ENCODE measurements at regions not wholly inside any gene's neighbourhood (a gene's known extent, or its start where the extent isn't known, plus 50 kb on each side); places are given as distances from the start of the nearest gene placed in this dataset.
"Not testable (repeated sequence)": the region's sequence is repeated elsewhere in the genome, so short reads cannot be mapped to it uniquely, and the experiment has no call there.

DNA sequence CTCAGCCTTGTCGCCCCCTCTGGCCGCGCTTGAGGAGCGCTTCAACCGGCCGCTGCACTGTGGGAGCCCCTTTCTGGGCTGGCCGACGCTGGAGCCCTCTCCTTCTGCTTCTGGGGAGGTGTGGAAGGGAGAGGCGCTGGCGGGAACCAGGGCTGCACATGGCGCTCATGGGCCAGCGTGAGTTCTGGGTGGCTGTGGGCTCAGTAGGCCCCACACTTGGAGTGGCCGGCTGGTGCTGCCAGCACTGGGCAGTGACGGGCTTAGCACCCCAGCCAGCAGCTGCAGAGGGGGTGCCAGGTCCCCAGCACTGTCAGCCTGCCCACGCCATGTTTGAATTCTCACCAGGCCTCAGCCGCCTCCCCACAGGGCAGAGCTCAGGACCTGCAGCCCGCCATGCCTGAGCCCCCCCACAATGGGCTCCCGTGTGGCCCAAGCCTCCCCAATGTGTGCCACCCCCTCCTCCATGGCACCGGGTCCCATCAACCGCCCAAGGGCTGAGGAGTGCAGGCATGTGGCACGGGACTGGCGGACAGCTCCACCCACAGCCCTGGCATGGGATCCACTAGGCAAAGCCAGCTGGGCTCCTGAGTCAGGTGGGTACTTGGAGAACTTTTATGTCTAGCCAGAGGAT, 615.2 kb downstream of the TRIML1 start:
- DNase-seq = no peak

DNA sequence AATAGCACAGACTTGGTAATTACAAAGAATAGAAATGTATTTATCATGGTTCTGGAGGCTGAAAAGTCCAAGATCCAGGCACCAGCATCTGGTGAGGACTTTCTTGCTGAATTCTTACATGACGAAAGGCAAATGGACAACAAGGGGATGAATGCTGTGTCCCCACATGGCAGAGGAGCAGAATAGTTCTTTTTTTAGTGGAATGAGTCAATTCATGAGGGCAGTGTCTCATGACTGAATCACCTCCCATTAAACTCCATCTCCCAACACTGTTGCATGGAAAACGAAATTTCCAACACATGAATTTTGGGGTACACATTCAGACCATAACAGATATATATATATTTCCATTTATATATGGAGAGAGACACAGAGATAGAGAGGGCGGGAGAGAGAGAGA, 628.3 kb downstream of the TRIML1 start:
- no peak for DNase-seq

DNA sequence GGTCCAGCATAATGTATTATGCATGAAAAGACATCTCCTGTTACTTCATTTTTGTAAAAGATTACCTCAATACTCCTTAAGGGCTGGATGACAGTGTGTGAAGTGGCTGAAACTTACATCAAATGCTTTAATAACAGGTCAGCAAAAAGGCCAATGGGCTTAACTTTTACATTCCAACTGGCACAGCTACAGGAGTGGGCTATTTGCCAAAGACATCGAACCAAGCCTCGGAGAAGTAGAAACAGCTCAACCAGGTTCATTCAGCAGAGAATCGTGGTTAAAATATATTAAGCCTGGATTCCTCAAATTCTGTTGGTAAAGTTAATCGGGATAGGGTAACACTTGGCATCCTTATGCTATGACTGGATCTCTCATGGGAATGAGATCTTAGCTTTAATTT, 639.7 kb downstream of the TRIML1 start:
- DNase-seq = no peak

DNA sequence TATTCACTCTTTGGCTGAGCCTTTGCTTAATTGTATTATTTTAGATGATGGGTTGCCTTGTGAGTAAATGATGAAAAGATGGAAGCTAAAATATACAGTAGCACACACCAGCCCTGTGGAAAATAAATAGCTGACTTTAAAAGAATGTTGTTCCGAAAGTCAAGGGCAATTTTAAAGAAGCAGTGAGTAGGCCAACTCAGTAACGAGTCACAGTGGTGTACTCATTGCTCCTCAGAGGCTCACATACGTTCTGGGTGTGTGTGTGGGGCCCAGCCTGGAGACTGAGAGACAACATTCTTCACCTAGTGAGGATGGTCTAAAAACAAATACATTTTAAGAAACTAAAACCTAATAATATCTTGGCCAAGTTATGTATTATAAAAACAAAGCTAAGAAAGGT, 640.3 kb downstream of the TRIML1 start:
- DNase-seq = no peak

DNA sequence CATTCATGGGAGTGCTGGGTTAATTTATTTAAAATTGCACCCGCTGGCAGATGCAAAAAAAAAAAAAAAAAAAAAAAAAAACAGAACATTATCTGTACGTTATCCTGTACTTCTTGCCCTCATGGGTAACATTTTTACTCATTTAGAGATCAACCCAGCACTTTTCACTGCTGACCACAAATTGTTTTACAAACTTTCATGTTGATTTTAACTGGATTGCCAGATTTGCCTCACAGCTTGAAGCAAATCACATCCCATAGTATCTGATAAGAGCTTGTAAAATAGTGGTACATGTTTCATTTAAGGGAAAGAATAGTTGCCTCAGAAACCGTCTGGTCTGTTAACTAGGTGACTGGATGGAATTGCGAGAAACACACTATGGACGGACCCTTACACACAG, 640.8 kb downstream of the TRIML1 start:
- no peak for DNase-seq

DNA sequence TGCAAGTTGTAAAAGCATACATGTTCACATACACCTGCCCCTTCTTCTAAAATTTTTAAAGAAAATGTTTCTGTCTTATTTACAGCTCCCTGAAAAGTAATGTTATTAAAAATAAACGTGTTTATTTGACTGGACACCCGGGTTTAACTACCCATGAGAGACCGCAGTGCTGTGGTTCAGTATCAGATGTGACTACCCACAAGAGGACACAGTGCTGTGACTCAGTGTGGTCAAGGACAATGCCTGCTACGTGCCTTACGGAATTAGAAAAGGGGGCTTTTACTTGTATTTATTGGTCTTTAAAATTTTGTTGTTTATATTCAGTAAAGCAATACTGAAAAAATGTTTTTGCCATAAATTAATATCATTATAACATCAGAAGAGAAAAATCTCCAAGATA, 641.4 kb downstream of the TRIML1 start:
- DNase-seq = no peak

DNA sequence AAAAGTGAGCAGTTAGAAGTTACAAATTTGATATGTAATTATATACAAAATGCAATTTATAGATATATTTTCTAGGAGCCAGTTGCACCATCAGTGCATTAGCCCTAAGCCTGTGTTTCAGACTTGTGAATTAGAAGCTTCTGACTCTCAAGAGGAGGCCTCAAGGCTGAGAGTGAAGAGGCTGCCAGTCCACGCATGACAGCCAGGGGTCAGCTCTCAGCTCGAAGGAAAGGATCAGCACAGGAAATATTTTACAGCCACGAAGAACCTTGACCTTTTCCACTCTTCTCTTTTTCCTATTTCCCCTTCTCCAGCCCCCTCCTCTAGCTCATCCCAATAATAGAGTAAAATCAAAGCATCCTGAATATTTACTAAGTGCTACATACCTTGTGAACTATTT, 642.4 kb downstream of the TRIML1 start:
- DNase-seq = peak in 1 of 2 experiments; percentile 19

DNA sequence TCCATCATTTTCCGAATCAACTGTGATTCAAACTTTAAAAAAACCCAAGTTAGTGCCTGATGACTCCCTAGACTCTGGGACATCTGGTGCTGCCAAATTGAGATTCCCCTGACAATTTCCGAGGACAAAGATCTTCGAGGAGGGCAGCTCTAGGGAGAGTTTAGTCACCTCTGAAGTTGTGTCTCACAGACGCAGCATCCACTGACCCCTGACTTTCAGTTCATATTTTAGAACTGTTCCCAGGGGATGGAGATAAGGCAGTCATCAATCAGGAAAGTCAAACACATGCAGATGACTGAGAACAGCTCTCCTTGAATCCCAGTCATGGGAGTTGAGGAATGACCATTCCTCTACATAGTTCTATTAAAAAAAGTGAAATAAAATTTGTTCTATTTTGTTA, 643.9 kb downstream of the TRIML1 start:
- no peak for DNase-seq

DNA sequence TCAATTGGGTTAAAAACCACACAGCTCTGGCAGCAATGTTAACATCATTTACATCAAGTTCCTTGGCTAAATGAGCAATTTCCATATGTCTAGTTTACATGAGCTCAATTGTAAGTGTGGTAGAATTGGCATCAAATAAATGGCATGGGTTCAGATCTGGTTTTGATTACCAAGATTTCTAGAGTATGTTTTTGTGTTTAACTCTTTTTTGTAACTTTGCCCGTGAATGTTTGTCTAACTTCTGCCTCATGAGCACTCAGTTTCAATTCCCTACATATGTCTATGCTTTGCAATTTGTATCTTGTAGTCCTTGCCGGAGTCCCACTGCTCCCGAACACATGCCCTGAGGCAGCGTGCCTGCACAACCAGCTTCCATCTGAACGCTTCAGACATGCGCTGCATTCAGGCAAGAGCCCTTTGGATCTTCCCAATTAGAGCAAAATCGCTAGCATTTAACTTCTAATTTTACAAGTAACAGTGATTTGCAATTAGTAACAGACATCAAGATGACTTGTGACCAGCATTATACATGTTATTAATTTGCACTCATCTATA, 644.4 kb downstream of the TRIML1 start:
- no peak for DNase-seq

DNA sequence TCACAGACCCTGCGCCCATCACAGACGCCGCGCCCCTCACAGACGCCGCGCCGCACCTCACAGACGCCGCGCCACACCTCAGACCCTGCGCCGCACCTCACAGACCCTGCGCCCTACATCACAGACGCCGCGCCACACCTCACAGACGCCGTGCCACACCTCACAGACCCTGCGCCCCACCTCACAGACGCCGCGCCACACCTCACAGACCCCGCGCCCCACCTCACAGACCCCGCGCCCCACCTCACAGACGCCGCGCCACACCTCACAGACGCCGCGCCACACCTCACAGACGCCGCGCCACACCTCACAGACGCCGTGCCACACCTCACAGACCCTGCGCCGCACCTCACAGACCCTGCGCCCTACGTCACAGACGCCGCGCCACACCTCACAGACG, 657.4 kb downstream of the TRIML1 start:
- DNase-seq = not testable (repeated sequence)

DNA sequence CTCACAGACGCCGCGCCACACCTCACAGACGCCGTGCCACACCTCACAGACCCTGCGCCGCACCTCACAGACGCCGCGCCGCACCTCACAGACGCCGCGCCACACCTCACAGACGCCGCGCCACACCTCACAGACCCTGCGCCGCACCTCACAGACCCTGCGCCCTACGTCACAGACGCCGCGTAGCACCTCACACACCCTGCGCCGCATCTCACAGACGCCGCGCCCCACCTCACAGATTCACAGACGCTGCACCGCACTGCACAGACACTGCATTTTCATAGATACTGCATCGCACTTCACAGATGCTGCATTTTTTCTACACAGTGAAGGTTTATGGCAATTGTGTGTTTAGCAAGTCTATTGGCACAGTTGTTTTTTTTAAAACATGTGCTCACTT, 657.8 kb downstream of the TRIML1 start:
- not testable (repeated sequence) for DNase-seq

DNA sequence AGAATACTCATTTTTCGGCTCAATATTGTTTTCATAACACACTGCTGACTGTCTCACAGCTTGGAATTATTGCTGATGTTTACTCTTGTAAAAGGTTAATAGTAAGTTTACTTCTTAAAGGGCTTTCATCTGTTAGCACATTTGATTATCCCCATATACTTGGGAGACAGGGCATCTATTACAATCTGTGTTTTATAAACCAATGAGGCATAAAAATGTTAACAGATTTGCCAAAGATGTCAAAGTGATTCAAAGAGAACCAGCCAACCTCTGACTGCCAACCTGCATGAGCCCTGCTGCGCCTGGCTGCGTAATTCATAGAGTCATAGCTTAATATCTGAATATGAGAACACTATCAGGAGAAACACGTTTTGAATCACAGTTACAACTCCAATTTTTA, 665.6 kb downstream of the TRIML1 start:
- no peak for DNase-seq

DNA sequence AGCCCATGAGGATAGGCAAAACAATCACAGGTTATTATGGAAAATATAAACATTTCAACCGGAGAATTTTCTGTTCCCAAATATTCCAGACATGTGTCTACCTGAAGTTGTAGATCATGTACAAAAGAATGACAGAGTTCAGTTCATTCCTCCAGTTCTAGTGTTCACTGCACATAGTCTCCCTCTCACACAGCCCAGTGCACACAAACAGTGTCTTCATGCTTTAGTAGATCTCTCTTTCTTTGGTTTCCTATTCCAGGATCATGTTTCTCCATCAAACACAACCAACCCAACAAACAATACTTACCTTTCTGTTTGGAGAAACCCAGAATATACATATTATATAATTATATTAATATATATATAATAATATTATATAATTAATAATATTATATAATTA, 671.9 kb downstream of the TRIML1 start:
- DNase-seq = no peak

DNA sequence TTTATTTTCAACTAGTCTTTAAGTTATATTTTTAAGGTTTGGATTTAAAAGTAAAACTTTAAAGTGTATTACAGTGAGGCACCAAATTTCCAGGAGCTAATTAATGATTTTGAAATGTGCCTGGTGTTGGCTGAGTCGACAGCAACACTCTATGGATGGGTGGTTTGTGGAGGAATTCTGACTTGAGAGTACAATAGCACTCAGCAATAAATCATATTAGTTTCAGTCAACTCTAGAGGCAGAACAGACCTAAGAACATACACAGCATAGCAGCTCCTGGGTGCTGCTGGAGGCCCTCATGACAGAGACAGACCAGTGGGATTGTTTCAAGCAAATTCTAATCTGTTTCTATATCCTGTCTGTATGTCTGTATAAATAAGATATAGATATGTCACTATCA, 673.4 kb downstream of the TRIML1 start:
- no peak for DNase-seq

DNA sequence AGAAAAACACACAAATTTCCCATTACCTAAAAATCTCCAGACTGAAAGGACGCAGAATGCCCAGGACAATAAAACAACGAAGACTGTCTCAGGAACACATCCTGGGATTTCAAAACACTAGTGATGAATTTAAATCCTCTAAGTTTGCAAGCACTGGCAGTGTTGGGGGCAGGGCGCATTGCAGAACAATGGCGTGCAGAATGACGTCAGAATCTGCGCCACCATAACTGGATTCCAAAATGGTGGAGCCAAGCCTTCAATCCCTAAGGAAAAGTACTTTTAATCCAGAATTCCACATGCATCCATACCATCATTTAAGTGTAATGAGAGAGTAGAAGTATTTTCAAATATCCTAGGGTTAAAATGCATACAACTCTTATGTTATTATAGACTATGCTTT, 679.1 kb downstream of the TRIML1 start:
- no peak for DNase-seq

DNA sequence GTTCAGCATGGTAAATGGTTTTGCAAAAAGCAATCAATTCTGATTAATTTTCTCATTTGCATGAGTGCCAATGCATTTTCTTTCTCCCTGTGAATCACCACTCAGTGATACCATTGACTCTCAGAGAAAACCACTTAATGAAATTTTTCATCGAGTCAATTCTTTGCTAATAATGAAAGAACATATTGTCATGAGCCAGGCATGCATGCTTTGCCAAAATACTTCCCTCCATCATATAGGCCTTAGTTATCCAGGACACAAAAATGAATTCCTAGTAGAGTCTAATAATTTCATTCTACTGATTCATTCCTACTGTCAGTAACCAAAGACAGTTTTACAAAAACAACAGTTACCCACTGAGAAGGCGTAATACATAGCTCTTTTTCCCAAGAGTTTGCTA, 680.0 kb downstream of the TRIML1 start:
- DNase-seq = no peak

DNA sequence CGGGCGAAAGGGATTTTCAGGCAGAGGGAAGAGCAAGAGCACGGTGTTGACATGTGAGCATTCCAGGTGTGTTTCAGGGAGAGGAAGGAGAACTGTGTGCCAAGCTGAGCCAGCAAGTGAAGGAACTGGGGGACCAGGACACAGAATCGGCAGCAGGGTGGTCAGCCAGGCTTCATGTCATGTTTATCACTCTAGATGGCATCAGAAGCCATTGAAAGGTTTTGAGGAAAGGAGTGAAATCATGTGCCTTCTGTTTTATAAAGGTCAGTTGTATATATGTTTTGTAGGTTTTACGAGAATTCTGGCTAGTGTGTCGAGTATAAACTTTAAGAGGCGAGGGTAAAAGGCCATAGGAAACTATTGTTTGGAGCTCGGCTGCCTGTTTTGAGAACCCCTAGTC, 682.3 kb downstream of the TRIML1 start:
- no peak for DNase-seq

DNA sequence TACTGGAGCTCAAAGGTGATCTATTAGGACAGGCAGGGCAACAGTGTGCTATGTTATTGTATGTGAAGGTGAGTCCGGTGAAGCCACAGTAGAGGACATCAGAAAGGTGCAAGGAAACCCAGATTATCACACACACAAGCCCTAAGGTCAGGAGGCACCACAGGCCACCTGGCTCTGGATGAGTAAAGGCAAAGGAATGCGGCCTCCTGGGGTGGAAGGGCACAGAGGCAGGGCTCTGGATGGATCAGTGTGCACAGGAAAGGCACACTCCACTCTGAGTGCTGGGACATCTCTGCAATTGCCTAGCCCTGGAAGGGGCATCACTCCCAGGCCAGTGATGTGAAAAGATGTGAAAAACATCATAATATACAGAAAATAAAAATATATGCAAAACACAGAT, 683.5 kb downstream of the TRIML1 start:
- no peak for DNase-seq

DNA sequence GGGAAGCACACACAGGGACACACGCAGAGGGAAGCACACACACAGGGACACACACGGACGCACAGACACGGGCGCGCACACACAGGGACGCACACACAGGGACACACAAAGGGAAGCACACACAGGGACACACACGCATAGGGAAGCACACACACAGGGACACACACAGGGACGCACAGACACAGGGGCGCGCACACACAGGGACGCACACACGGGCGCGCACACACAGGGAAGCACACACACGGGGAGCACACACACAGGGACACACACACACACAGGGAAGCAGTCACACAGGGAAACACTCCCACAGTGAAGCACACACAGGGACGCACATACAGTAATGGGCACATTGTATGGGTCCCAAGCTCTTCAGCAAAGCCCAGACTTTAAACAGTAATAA, 685.3 kb downstream of the TRIML1 start:
- no peak for DNase-seq

DNA sequence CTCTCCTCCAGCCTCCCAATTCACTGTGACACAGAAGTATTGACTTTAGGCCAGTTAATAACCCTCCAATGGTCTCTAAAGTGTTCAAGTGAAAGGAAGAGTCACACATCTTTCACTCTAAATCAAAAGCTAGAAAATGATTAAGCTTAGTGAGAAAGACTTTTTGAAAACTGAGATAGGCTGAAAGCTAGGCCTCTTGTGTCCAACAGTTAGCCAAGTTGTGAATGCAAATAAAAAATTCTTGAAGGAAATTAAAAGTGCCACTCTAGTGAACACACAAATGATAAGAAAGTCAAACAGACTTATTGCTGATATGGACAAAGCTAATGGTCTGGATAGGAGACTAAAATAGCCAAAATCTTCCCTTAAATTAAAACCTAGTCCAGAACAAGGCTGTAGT, 687.2 kb downstream of the TRIML1 start:
- DNase-seq = no peak

DNA sequence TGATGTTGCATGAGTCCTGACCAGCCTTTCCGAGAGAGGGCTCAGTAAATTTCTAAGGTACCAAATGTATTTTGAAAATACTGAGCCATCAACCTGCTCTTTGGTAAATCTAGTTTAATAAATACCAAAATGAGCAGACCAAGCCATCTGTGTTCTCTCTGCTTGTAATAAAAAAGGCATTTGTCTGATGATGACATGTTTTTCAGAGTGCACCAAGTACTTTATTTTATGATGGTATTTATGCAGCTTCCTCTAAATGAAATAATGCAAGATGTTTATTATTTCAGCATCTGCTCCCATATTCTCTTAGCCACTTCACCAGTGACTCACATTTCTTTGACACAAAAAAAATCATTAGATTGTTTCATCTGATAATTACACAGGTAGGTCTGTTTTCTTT, 700.5 kb downstream of the TRIML1 start:
- peak in 1 of 2 experiments; percentile 6 for DNase-seq

DNA sequence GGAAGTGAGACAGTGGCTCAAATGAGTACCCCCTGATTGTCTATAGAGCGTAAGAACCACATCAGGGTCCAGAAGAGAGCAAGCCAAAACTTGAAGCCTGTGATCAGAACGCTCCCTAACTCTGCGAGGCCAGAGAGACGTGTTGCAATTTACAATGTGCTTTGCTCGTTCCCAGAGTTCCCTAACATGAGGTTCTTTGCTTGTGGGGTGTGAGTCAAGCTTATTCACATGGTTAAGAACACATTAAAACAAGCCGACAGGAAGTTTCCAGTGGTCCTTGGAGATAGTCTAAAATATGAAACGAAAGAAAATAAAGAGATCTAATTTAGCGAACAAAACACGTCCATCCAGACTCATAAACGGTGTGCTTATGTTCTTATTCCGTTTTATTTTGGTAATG, 702.3 kb downstream of the TRIML1 start:
- no peak for DNase-seq

DNA sequence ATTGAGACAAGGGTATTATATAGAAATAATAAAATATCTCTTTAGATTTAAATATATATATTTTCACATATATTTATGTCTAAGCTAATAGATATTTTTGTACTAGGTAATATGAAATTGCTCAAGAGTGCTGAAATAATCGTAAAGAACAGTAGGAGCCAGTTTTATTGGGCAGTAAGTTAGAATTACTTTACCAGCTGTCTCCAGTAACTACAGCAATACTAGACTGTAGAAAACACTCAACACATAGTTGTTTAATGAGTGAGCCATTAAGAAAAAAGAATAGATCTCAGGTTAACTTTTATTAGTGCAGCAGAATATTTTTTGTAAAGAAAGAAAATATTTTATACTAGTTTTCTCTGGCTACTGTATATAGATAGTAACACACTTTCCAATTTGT, 715.2 kb downstream of the TRIML1 start:
- DNase-seq = no peak

DNA sequence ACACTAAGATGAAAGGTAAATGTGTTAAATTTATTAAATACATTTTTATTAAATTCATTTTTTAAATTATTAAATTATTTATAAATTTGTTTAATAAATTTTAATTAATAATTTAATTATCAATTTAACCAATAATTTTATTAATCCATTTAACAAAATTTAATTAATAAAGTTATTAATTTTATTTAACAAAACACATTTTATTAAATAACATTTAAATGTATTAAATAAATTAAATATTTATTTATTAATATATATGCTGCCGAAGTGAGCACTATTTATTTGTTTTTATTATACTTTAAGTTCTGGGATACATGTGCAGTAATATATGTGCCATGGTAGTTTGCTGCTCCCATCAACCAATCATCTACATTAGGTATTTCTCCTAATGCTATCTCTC, 719.5 kb downstream of the TRIML1 start:
- no peak for DNase-seq

DNA sequence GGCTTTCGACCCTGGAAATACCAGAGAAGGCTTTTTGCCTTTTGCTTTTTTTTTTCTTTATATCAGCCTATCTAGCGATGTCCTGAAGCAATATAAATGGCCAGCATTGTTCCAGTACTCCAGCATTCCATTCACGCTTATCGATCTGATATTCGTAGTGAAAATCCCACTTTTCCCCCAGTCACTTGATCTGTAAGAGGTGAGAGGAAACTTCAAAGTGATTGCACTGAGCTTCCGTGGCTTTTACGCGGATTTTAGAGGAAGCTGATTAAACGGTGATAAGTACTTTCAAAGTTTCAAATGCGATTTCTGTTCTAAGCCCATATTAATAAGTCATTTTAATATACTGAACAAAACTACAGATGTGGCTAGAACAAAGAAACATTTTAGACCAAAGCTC, 725.5 kb downstream of the TRIML1 start:
- no peak for DNase-seq

DNA sequence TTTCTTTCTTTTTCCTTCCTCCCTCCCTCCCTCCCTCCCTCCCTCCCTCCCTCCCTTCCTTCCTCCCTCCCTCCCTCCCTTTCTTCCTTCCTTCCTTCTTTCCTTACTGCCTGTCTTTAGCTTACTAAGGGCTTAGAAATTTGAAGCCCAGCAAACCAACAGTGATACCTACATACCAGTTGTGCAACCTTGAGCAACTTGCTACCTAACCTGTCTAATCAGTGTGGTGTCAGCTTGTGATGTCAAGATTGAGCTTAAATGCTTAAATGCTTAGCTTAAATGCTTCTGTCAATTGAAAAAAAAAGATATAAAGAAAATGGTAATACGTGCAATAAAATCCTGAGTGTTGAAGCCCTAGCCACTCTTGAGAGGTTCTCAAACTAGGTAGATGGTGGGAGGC, 728.6 kb downstream of the TRIML1 start:
- no peak for DNase-seq

Data from NCI-H524 (cell line).